ENCODE measurements at regions not wholly inside any gene's neighbourhood (a gene's known extent, or its start where the extent isn't known, plus 50 kb on each side); places are given as distances from the start of the nearest gene placed in this dataset.

DNA sequence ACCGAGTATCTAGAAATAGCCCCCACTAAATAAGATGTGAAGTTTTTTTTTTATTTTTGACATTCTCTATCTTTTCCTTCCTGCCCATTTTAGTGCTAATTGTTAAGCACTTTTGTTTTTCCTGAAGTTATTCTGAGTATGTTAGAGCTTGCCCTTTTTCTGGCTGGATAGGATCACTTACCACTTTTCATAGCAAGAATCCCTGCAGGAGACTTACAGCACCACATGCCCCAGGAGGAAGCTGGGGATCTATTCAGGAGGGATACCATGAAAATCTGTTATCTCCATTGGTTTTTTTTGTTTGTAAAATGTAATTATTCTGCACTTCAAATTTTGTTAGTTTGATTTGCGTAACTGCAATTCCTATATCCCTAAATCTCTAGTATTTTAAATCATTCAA, 968.4 kb downstream of the ZPLD1 start:
- TF ChIP-seq POLR2A (IDR thresholded peaks at IDR 0.05; ENCODE audit: low read length) (no peak), GATA1 (IDR thresholded peaks at IDR 0.05; ENCODE audit: low read depth, low read length) (no peak)
